Neuronal stem cell (in vitro differentiated cells): ENCODE measurements at regions not wholly inside any gene's neighbourhood (a gene's known extent, or its start where the extent isn't known, plus 50 kb on each side); places are given as distances from the start of the nearest gene placed in this dataset.
"Not testable (repeated sequence)": the region's sequence is repeated elsewhere in the genome, so short reads cannot be mapped to it uniquely, and the experiment has no call there.

ENCODE experiments used
- DNase-seq: peaks from one replicate; pipeline ENCODE4 v3.0.0-alpha.2; 2013; ENCODE audit warnings: low spot score
- H2AFZ ChIP-seq: one replicate; pipeline ENCODE4 v1.6.1; 2013; ENCODE audit warnings: mild to moderate bottlenecking, low read length, inconsistent platforms
- H2AK5ac ChIP-seq: 2 replicates; pipeline ENCODE4 v1.6.1; 2013; ENCODE audit warnings: low read depth, mild to moderate bottlenecking, inconsistent platforms, low read length, moderate library complexity, mixed read lengths
- H2BK120ac ChIP-seq: 2 replicates; pipeline ENCODE4 v1.6.1; 2013; ENCODE audit warnings: low read depth, mild to moderate bottlenecking, inconsistent platforms, low read length, moderate library complexity, mixed read lengths
- H2BK12ac ChIP-seq: one replicate; pipeline ENCODE4 v1.6.1; 2013; ENCODE audit warnings: low read length, inconsistent platforms
- H2BK15ac ChIP-seq: 2 replicates; pipeline ENCODE4 v1.6.1; 2013; ENCODE audit warnings: mild to moderate bottlenecking, low read length, inconsistent platforms, mixed read lengths
- H2BK5ac ChIP-seq: one replicate; pipeline ENCODE4 v1.6.1; 2013; ENCODE audit warnings: inconsistent platforms, mild to moderate bottlenecking, low read length, moderate library complexity
- H3K14ac ChIP-seq: one replicate; pipeline ENCODE4 v1.6.1; 2013; ENCODE audit warnings: low read length, inconsistent platforms
- H3K18ac ChIP-seq: 2 replicates; pipeline ENCODE4 v1.6.1; 2013; ENCODE audit warnings: low read length, inconsistent platforms
- H3K23ac ChIP-seq: 2 replicates; pipeline ENCODE4 v1.6.1; 2013; ENCODE audit warnings: low read depth, mild to moderate bottlenecking, mixed read lengths, low read length, inconsistent platforms; ENCODE audit not compliant: poor library complexity
- H3K27ac ChIP-seq: replicated peaks from 3 replicates; pipeline ENCODE4 v1.5.1; 2013; ENCODE audit warnings: low read length, inconsistent platforms
- H3K27me3 ChIP-seq, 3 experiments: 2 replicates each; pipeline ENCODE4 v1.6.1; 2013; ENCODE audit warnings: low read length in 3 of 3, mild to moderate bottlenecking in 2 of 3, inconsistent platforms in 1 of 3, low read depth in 1 of 3, mixed read lengths in 1 of 3, moderate library complexity in 1 of 3; ENCODE audit not compliant: control insufficient read depth in 3 of 3, insufficient read depth in 3 of 3
- H3K36me3 ChIP-seq, 2 donors: replicated peaks in 1 of 2; 2 replicates each; pipeline ENCODE4 v1.6.1; 2013; ENCODE audit warnings: low read length in 2 of 2; ENCODE audit not compliant: control insufficient read depth in 2 of 2, insufficient read depth in 2 of 2
- H3K4ac ChIP-seq: 2 replicates; pipeline ENCODE4 v1.6.1; 2013; ENCODE audit warnings: inconsistent platforms, mild to moderate bottlenecking, low read length, moderate library complexity
- H3K4me1 ChIP-seq, 2 donors: 1 replicate in 1 of 2; 2 replicates in 1 of 2; pipeline ENCODE4 v1.6.1; 2013; ENCODE audit warnings: low read length in 2 of 2, low read depth in 1 of 2; ENCODE audit not compliant: control insufficient read depth in 2 of 2, insufficient read depth in 1 of 2
- H3K4me2 ChIP-seq: one replicate; pipeline ENCODE4 v1.6.1; 2013; ENCODE audit warnings: mild to moderate bottlenecking, low read length, inconsistent platforms; ENCODE audit not compliant: insufficient read depth, poor library complexity, severe bottlenecking
- H3K4me3 ChIP-seq, 2 donors: 2 replicates each; pipeline ENCODE4 v1.5.1; 2013; ENCODE audit warnings: low read length in 2 of 2, mild to moderate bottlenecking in 2 of 2, inconsistent platforms in 1 of 2, moderate library complexity in 1 of 2
- H3K79me1 ChIP-seq: one replicate; pipeline ENCODE4 v1.6.1; 2013; ENCODE audit warnings: low read depth, mild to moderate bottlenecking, inconsistent platforms, low read length, moderate library complexity
- H3K9ac ChIP-seq: one replicate; pipeline ENCODE4 v1.6.1; 2013; ENCODE audit warnings: mild to moderate bottlenecking, low read depth, low read length, inconsistent platforms; ENCODE audit not compliant: poor library complexity
- H3K9me3 ChIP-seq, 2 donors: replicated peaks in 1 of 2; 2 replicates each; pipeline versions ENCODE3 to v1.6.1; 2013; ENCODE audit warnings: low read length in 2 of 2, mild to moderate bottlenecking in 2 of 2, inconsistent platforms in 1 of 2, low read depth in 1 of 2, mixed read lengths in 1 of 2, moderate library complexity in 1 of 2; ENCODE audit not compliant: control insufficient read depth in 2 of 2, insufficient read depth in 1 of 2
- H4K8ac ChIP-seq: one replicate; pipeline ENCODE4 v1.6.1; 2013; ENCODE audit warnings: low read depth, mild to moderate bottlenecking, inconsistent platforms, low read length, moderate library complexity
- H4K91ac ChIP-seq: one replicate; pipeline ENCODE4 v1.6.1; 2013; ENCODE audit warnings: low read length, low read depth, mild to moderate bottlenecking, inconsistent platforms; ENCODE audit not compliant: poor library complexity
- WGBS, 2 donors: extraction: QIAGEN DNeasy Blood & Tissue Kit; methylation state at CpG; one replicate each; pipeline ENCODE4 v1.1.7; 2013; ENCODE audit warnings: missing lambda C conversion rate in 2 of 2, mixed read lengths in 1 of 2; ENCODE audit not compliant: insufficient read length in 2 of 2, insufficient replicate concordance in 1 of 2; ENCODE audit errors: extremely low coverage in 2 of 2; 5-methylcytosine and 5-hydroxymethylcytosine counted together

GRCh38 chr6:26720663-26721218, 61.2 kb upstream of the ZNF322 start:
- WGBS, 2 donors: no CpG with 5 or more reads among the region's 25 CpGs

GRCh38 chr6:26730019-26730766, 70.6 kb upstream of the ZNF322 start:
- H3K23ac ChIP-seq, H3K9me3 ChIP-seq, H3K4me1 ChIP-seq, H3K4me3 ChIP-seq, DNase-seq, H2BK120ac ChIP-seq, H3K14ac ChIP-seq, H3K27ac ChIP-seq, H2AK5ac ChIP-seq, H2BK15ac ChIP-seq, H3K18ac ChIP-seq, H3K79me1 ChIP-seq, H3K36me3 ChIP-seq, H2AFZ ChIP-seq, H4K8ac ChIP-seq, H2BK5ac ChIP-seq, H3K27me3 ChIP-seq, H3K4me2 ChIP-seq, H3K4ac ChIP-seq, H4K91ac ChIP-seq, H3K9ac ChIP-seq, H2BK12ac ChIP-seq: not testable (repeated sequence)
- no CpG with 5 or more reads among the region's 31 CpGs for WGBS, 2 donors

More at GRCh38 chr6:26720663-26721218, 61.2 kb upstream of the ZNF322 start:
- H2AK5ac ChIP-seq, H3K4me2 ChIP-seq, H3K9me3 ChIP-seq, H3K4me3 ChIP-seq, DNase-seq, H3K4ac ChIP-seq, H3K27me3 ChIP-seq, H3K18ac ChIP-seq, H2BK5ac ChIP-seq, H2AFZ ChIP-seq, H2BK12ac ChIP-seq, H3K23ac ChIP-seq, H3K27ac ChIP-seq, H4K91ac ChIP-seq, H2BK120ac ChIP-seq, H4K8ac ChIP-seq, H3K36me3 ChIP-seq, H3K4me1 ChIP-seq, H2BK15ac ChIP-seq, H3K79me1 ChIP-seq, H3K9ac ChIP-seq, H3K14ac ChIP-seq: not testable (repeated sequence)

- no CpG with 5 or more reads among the region's 36 CpGs for WGBS, 2 donors
- not testable (repeated sequence) for H3K4me2 ChIP-seq, H3K9ac ChIP-seq, H3K4me1 ChIP-seq, H2BK5ac ChIP-seq, H2BK12ac ChIP-seq, H3K14ac ChIP-seq, H4K8ac ChIP-seq, H3K23ac ChIP-seq, H3K9me3 ChIP-seq, H3K27me3 ChIP-seq, H2AFZ ChIP-seq, H4K91ac ChIP-seq, H2BK15ac ChIP-seq, H3K4me3 ChIP-seq, H3K18ac ChIP-seq, H2AK5ac ChIP-seq, H3K79me1 ChIP-seq, H3K4ac ChIP-seq, H3K36me3 ChIP-seq, H3K27ac ChIP-seq, H2BK120ac ChIP-seq, DNase-seq
These were observed 75.4 kb upstream of the ZNF322 start for GRCh38 chr6:26734776-26735472.

GRCh38 chr6:26739811-26740210, 80.3 kb upstream of the ZNF322 start:
- H4K8ac ChIP-seq: no peak overlapping the region
- no peak for DNase-seq
- H3K23ac ChIP-seq: no peak overlapping the region
- H3K14ac ChIP-seq: no peak overlapping the region
- no peaks in the 10 kb centered on the region for H3K36me3 ChIP-seq
- no peak overlapping the region for H2BK5ac ChIP-seq
- peaks cover 0 to 5% (median 0%) of the 10 kb centered on the region in 3 experiments for H3K27me3 ChIP-seq
- no peak overlapping the region for H3K18ac ChIP-seq
- no peak overlapping the region for H3K9ac ChIP-seq
- no peak overlapping the region for H2BK12ac ChIP-seq
- H3K4me2 ChIP-seq: no peak overlapping the region
- no peak overlapping the region for H2AFZ ChIP-seq
- no peak overlapping the region for H2BK120ac ChIP-seq
- no peak overlapping the region for H4K91ac ChIP-seq
- H3K9me3 ChIP-seq: peaks cover 0 to 4% of the 10 kb centered on the region in 2 donors
- no peaks in the 10 kb centered on the region for H3K4me1 ChIP-seq
- H2AK5ac ChIP-seq: no peak overlapping the region
- H2BK15ac ChIP-seq: no peak overlapping the region
- H3K79me1 ChIP-seq: no peaks in the 10 kb centered on the region
- no peak overlapping the region for H3K27ac ChIP-seq
- H3K4ac ChIP-seq: no peak overlapping the region
- WGBS, 2 donors: no CpG with 5 or more reads among the region's 7 CpGs
- H3K4me3 ChIP-seq: no peak overlapping the region
